GM23248 (cell line): ENCODE measurements at regions not wholly inside any gene's neighbourhood (a gene's known extent, or its start where the extent isn't known, plus 50 kb on each side); places are given as distances from the start of the nearest gene placed in this dataset.

Experiments
- EZH2 ChIP-seq: fragments of 200-600 bp; sonication (generic); IDR thresholded peaks from 2 replicates; pipeline ENCODE4 v1.6.1; 2018; ENCODE audit warnings: antibody characterized with exemption, mild to moderate bottlenecking; ENCODE audit not compliant: insufficient read depth, poor library complexity, severe bottlenecking
- EZH2phosphoT487 ChIP-seq: fragments of 200-600 bp; sonication (generic); IDR thresholded peaks from 2 replicates; pipeline ENCODE4 v1.6.1; 2018; ENCODE audit warnings: antibody characterized with exemption, moderate library complexity, mild to moderate bottlenecking, low read depth; ENCODE audit not compliant: insufficient read depth

- no peak for TF ChIP-seq EZH2phosphoT487
- TF ChIP-seq EZH2 = no peak
These were observed 605.8 kb upstream of the DPPA4 start for GRCh38 chr3:109943181-109943580.
